Stimulated activated CD4-positive, alpha-beta T cell treated with anti-CD3 and anti-CD28 coated beads, Interleukin-12 subunit alpha, Interleukin-12 subunit beta, amount 100 ng/mL, for 48 hours (primary cell): ENCODE measurements at regions not wholly inside any gene's neighbourhood (a gene's known extent, or its start where the extent isn't known, plus 50 kb on each side); places are given as distances from the start of the nearest gene placed in this dataset.

Experiments used
- DNase-seq, 3 donors: peaks; one replicate each; pipeline ENCODE4 v3.0.0-alpha.2; 2020; ENCODE audit warnings: low read depth in 2 of 3, low spot score in 1 of 3

DNA sequence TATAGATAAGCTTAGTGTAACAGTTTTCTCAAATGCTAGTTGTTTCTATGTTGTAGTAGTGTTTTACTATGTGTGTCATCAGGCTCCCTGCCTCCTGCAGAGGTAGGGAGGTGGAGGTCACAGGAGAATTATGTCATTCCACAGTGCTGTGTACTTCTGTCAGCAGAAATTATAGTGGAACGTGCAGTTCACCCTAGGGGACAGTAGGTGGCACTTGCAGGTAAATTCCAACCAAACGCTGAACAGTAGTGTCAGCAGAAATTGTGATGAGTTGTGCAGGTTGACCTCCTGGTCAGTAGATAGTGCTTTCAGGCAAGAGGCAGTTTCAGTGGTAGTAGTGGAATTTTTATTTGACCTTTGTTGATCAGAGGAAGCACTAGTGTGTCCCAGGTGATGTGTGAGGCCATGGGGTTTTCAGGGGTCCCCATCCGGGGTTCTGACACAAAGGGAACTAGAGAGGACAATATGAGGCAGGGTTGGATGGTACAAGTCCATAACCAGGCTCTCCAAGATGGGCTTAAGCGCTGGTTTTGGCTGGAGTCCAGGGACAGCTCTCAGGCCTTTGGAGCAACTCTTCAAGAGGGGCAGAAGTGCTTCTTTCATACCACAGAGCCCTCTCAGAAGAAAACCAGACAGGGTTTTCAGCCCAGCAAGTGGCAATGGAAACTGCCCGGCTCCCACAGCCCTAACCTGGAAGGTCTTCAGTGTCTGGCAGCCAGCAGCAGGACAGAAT, 402.9 kb downstream of the CYLC2 start:
- DNase-seq, result peak in 2 of 3 donors; percentile 3 to 19

DNA sequence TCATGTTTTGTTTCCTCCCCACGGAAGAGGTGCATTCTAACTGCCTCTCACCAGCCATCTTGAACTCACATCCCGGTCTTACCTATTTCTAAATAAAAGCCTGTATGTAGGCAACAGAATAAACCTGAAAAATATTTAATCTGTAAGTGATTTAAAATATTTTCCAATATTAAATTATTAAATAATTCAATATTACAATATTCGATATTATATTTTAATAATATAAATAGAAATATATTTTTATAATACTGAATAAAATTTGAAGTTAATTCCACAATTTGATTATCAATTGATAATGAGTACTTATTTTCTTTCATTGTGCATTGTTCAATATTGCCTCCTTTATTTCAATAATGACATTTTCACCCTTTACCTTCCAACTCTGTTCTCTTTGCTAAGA, 404.4 kb downstream of the CYLC2 start:
- no peak for DNase-seq

DNA sequence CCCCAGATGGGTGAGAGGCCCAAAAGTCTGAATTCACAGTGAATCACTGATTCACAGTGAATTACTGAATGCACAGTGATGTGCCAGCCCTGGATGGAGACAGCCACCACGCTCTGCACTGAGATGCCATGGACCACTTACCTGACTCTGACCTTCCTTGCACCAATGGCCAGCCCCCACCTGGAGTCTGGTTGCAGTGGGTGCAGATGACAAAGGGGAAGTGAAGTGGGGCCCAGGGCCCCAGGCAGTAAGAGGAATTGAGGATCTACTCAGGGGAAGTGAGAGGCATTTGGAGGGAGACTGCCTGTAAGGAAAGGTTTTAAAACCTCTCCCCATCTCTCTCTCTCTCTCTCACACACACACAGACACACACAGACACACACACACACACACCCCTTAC, 412.1 kb downstream of the CYLC2 start:
- DNase-seq, result no peak

DNA sequence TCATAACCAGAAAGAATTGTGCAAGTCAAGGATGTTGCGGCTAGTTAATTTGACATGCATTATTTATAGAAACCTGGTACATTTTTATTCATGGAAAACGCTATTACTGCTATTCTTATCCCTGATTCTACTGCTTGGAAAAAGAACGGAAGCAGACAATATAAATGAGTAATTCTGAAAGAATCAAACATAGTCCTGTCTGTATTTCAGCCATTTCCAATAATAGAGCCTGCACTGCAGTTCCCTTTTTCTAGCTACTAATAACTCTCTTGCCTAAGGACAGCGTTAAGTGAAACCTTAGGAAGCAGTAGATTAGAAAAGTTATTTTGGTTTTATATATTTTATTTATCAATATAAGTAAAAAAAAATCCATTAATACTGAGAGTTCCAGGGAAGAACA, 414.9 kb downstream of the CYLC2 start:
- DNase-seq, result no peak

DNA sequence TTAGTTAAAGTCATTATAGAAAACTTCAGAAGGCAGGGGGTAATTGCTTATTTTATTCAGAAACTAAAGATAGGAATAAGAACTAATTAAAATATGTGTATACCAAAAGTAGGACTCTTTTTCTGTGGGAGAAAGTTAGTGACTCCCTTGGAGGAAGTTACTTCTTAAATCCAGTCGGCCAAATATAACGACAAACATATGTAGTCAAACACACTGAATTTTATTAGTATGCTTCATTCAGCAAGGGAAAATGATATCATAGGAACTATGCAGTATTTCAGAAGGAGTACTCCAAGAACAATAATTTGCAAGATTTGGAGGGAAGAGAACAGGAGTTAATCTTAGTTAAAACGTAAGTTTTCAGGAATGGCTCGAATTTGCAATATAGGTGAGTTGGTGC, 432.6 kb downstream of the CYLC2 start:
- no peak for DNase-seq

DNA sequence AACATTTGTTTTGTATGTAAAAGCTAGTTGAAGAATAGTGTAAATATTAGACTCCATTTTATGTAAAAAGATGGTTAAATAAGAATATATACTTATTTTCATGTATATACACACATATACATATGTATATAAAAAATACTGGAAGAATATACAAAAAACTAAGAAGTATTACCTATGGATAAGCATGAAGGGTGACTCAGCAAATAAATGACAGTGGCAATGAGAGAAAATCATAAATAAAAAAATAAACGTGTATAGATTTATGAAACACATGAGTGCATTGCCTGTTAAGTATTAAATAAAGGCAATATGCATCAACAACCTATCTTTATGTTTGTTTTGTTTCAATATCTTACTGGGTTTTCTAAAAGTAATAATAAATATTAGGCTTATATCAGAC, 435.3 kb downstream of the CYLC2 start:
- DNase-seq, result no peak

DNA sequence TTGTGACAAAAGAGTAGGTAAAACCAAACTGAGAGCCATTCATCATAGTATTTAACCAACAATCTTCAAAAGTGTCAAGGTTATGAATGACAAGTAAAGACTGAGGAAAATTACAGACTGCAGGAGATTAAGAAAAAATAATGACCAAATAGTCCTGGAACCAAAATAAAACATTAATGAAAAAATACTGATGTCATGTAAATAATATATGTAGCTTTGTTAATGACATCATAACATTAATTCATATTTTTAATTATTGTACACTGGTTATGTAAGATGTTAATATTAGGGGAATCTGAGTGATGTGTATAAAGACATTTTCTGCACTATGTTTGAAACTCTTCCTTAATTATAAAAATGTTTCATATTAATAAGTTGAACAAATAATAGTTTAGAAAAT, 436.7 kb downstream of the CYLC2 start:
- DNase-seq, result no peak

DNA sequence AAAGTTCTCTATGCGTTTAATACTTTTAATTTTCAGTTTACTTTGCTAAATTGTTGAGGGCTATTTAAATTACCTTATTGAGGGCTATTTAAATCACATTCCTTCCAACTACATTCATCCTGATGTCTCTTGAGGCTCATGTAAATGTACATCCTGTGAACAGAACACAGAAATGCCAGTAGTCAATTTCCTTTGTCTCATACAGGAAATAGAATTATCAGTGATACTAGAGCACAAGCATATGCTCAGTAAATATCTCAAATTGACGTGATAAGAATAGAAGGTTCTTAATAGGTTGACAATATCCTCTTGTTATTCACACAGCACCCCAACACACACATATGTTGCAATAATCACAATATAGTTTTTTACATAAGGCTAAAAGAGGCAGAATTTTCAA, 449.0 kb downstream of the CYLC2 start:
- no peak for DNase-seq

DNA sequence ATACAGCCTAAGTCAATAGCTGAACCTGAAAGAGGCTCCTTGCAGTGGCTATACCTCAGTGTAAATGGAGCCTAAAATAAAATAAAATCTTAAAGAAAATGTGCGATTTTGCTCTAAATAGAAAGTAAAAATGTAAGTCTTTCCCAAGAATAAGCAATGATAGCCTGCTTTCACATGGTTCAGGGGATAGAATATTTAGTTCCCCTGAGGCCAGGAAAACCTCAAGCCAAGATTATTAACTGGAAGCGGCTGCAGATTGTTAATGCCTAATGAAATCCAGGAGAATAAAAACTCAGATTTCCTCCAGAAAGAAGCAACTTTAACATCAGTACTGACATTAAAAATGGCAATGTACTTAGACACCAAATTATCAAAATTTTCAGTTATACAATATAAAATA, 463.7 kb downstream of the CYLC2 start:
- DNase-seq, result no peak

DNA sequence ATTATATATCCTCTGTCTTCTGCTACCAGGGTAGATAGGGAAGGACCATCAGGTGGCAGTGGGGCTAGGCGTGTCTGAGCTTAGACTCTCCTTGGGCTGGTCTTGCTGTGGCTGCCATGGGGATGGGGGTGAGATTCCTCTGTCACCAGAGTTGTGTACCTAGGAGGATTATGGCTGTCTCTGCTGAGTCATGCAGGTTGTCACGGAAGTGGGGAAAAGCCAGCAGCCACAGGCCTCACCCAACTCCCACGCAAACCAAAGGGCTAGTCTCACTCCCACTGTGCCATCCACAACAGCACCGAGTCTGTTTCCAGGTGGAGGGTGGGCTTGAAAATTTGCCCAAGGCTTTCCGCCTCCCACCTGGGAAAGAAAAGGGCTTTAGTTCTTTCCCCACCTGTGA, 476.1 kb downstream of the CYLC2 start:
- DNase-seq, result no peak

DNA sequence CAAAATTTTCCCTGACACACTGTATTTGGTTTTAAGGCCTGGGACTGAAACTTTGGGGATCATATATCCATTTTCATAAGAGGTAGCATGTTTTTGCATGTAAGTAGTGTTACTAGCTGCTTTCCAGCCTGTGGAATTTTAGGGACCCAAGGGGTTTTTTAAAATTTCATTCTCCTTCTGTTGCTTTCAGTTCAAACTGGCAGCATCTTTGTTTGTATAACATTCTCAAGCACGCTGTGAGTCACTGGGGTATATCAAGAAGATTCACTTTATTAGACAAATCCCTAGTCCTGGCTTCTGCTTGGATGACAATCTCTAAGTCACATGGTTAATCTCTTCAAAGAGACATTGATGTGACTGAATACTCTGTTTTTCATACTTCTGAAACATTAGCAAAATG, 479.0 kb downstream of the CYLC2 start:
- DNase-seq, result no peak

DNA sequence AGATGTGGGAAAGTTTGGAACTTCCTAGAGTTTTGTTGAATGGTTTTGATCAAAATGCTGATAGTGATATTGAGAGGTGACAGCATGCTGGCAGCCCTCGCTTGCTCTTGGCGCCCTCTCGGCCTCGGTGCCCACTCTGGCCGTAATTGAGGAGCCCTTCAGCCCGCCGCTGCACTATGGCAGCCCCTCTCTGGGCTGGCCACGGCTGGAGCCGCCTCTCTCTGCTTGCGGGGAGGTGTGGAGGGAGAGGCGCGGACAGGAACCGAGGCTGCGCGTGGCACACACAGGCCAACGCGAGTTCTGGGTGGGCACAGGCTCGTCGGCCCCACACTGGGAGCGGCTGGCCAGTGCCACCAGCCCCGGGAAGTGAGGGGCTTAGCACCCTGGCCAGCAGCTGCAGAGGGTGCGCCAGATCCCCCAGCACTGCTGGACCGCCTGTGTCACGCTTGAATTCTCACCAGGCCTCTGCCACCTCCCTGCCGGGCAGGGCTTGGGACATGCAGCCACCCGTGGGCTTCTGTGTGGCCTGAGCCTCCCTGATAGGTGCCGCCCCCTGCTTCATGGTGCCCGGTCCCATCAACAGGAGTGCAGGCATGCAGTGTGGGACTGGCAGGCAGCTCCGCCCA, 488.5 kb downstream of the CYLC2 start:
- no peak for DNase-seq

DNA sequence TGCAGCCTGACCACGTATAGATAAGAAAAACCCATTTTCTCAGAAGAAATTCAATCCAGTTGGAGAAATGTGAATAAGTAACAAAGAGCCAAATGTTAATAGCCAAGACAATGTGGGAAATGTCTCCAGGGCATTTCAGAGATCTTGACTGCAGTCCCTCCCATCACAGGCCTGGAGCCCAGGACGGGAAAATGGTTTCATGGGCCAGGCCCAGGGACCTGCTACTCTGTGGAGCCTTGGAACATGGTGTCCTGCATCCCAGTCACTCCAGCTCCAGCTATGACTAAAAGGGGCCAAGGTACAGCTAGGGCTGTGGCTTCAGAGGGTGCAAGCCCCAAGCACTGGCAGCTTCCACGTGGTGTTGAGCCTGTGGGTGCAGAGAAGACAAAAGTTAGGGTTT, 490.0 kb downstream of the CYLC2 start:
- no peak for DNase-seq

DNA sequence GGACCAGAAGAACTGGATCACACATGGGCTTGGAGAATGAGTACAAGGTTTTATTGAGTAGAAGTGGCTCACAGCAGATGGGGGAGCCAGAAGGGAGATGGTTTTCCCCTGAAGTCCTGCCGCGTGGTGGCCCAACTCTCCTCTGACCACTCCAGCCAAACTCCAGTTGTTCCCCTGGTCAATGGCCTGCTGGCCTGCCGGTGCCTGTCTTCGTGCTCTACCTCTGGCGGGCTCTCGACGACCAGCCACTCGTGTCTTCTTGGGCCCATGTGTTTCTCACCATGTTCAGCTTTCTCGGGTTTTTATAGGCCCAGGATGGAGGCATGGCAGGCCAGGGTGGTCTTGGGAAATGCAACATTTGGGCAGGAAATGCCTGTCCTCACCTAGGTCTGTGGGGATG, 519.6 kb downstream of the CYLC2 start:
- no peak for DNase-seq

DNA sequence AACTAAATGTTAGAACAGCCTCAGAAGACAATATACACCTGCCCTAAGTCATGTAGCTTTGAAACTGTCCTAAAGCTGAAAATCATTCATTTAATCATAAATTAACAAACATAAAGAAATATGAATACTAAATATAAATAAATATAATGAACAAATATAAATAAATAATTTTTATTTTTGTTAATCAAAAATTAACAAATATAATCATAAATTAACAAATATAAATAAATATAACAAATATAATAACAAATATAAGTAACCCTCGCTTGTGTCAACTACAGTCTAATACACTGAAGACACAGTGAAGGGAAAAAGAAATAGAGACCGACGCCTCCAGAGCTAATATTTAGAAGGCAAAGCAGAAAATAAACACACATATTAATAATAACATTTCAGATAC, 527.3 kb downstream of the CYLC2 start:
- DNase-seq, result no peak

DNA sequence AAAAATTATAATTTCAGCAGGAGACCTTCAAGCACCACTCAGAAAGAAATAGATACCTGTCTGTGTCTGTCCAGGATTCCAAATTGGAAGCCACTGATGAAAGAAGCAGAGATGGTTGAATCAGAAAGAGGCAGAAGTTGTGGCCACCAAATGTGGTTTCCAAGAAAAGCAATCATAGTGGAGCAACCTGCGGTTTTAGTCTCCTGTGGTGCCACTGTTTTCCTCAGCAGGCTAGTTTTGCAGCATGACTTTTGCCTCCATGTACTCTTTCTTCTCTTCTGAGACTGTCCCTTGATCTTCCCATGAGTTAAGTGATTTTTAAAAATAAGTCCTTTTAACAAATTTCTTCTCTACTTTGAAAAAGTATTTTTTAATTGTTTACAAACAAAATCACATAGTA, 535.8 kb downstream of the CYLC2 start:
- no peak for DNase-seq

DNA sequence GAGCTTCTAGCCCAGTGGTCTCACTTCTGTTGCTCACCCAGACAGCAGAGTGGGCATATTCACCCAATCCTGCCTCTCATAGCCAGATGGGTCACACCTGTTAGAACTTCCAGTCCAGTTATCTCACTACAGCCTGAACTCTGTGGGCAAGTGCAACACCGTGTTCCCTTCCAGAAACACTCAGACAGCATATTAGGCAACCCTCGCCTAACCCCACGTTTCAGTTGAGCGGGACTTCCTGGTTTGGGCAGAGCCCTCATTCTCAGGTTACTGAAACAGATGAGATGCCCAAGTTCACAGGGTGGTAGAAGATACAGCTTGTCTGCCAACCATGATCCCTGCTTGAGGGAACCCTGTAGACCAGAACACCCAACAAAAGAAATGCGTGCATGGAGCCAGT, 538.2 kb downstream of the CYLC2 start:
- DNase-seq, result no peak

DNA sequence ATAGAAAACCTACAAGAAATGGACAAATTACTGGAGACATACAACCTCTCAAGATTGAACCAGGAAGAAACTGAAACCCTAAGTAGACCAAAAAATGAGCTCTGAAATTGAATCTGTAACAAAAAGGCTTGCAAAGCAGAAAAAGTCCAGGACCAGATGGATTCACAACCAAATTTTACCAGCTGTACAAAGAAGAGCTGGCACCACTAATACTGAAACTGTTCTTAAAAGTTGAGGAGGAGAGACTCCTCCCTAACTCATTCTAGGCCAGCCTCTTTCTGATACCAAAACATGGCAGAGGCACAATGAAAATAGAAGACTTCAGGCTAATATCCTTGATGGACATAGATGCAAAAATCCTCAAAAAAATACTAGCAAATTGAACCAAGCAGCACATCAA, 542.3 kb downstream of the CYLC2 start:
- no peak for DNase-seq

DNA sequence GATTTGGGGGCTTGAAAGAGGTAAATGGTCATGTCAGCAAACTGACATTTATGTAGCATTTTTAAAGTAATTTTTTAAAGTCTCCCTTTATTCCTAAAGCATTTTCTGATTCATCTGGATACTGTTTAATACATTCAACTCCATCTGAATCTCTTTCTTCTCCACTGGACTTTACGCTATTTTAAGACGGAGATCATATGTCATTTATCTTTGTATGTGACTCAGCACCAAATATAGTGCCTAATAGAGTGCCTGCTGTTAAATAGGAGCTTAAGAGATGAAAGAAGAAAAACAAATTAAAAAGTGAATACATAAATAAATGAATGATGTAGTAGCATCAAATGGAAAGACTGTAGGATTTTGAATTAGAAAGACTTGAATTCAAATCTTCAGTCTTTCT, 548.8 kb upstream of the SMC2 start:
- no peak for DNase-seq

DNA sequence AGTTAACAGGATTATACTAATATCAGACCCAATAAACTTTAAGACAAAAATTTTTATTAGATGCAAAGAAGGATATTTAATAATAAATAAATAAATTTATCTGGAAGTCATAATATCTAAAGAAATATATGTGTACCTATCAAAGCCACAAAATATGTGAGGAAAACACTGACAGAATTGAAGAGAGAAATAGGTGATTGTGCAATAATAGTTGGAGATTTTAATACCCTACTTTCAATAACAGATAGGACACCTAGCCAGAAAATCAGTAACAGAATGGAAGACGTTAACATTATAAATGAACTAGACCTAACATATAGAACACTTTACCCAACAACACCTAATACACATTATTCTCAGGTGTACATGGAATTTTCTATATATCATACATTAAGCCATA, 541.4 kb upstream of the SMC2 start:
- DNase-seq, result no peak

DNA sequence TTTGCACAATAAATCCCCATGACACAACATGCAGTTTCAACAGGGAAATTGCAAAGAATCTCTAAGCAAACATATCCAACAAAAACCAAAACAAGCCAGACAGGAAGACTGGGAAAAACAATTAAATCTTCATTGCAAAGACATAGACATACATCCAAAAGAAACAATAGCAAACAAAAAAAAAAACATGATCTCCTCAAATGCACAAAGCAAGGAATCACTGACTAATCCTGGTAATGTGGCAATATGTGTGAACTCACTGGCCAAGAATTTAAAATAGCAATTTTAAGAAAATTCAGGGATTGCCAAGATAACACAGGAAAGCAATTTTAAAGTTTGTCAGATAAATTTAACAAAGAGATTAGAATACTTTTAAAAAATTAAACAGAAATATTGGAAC, 520.1 kb upstream of the SMC2 start:
- no peak for DNase-seq

DNA sequence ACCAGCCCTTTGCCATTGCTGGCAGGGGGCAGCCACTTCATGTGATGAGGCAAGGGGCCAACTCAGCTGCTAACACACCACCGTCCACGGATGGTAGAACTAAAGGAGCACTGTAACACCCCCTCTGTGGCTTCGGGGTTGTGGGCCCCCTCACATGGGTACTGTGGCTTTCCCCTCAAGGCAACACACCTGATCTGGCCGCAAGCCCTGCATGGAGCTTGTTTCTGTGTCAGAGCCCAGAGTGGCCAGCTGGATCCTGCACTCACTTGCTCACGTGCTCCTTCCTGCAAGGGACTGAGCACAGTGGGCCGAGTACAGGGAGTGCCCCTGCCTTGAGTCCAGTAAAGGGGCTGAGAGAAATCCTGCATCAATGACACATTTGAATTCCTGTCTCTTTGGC, 507.4 kb upstream of the SMC2 start:
- no peak for DNase-seq

DNA sequence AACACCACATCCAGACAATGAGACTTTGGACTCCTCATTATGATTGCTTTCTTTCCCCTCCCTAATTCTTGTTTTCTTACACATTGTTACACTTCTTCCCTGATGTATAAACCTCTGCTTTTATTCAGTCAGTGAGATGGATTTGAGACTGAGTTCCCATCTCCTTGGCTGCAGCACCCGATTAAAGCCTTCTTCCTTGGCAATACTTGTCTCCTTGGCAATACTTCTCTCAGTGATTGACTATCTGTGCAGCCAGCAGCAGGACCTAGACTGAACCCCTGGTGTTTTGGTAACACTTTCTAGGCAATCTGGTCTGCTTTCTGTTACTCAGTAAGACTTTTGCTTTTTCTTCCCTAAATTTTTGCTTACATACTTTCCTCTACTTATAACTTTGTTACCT, 492.8 kb upstream of the SMC2 start:
- DNase-seq, result no peak
